RKO (cell line): ENCODE measurements at regions not wholly inside any gene's neighbourhood (a gene's known extent, or its start where the extent isn't known, plus 50 kb on each side); places are given as distances from the start of the nearest gene placed in this dataset.
A peak's percentile ranks its signal among the peaks of the same experiment; 100 is the strongest.

Experiments
- DNase-seq: peaks from one replicate; pipeline ENCODE4 v3.0.0-alpha.2; 2016; ENCODE audit warnings: low spot score

DNA sequence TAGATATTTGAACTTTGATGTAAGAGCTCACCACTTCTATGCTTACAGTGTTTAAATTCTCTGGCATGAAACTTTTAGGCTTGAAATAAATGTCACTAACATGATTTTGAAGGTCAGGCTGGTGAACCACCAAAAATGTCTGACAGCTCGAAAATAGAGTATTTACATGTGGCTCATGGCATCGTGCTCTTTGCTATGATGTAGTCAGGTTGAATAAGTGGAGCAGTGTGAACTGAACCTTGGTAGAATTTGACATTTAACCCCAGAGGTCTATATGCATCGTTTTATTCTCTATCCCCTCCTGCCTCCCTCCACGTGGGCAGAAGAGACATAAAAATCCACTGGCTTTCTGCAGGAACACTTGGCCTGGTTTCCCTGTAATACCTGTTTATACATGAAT, 369.7 kb upstream of the ATP2B1 start:
- DNase-seq, result no peak

DNA sequence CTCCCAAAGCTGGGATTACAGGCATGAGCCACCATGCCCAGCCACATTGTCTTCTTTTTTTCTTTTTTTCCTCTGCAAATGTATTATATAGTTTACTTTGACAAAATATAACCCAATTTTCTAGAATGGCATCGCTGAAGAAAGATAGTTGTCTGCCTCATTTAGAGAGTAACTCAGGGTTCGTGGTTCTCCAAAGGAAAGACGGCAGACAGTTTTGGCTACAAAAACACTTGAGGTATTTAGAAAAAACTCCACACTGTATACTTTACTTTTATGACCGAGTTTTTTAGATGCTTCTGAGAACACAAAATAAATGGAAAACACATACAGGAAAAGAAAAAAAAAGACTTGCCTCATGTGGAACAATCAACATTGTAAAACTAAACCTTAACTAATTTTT, 369.1 kb upstream of the ATP2B1 start:
- no peak for DNase-seq

DNA sequence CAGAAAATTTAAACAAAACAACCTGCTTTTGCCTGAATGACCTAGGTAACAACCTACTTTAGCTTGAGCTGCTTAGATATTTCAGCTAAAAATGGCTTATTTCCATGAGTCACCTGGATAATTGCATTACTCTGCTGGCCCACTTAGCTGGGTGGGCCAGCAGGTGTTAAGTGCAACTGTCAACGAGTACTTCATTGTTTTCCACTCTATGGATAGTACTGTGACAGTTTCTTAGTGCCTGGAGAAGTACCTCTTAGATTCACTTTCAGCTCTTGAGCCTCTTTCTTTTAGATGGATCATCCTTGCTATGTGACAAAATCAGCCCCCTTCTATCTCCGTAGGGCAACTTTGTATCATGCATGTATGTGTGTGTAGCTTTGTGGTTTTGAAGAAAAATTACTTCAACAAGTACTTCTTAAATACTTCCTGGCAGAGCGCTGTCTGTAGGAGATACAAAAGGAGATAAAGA, 368.2 kb upstream of the ATP2B1 start:
- DNase-seq, result no peak

DNA sequence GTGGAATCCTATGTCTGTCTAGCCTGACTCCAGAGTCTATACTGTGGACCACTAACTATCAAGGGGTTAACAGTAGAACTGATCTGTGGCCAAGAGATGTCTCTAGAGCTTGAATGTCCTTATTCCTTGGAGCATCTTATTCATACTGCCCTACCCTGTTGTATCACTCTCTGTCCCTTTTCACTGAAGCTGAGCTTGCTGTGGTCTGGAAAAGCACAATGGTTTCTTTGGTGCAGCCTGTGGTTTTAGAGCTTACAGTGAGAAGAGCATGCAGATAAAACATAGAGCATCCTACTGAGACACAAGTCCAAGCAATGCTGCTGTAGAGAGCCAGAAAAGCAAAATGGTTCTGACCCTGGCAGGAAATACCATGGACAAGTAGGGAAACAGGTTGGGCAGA, 367.0 kb upstream of the ATP2B1 start:
- no peak for DNase-seq

DNA sequence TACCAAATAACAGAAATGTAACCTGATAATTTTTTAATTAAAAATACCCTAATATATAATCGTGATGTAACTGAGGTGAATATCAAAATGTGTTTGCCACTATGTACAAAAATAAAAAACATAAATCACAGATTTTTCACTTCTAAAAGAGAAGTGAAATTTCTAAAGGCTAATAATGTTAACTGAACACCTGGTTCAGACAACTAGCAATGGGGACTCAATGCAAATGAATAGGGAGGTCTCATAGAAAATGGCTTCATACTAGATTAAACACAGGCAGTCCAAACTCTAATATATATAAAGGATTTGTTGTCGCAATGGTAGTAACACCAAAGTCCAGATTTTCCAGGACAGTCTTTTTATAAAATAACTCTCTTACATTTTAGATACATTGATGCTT, 365.4 kb upstream of the ATP2B1 start:
- no peak for DNase-seq

DNA sequence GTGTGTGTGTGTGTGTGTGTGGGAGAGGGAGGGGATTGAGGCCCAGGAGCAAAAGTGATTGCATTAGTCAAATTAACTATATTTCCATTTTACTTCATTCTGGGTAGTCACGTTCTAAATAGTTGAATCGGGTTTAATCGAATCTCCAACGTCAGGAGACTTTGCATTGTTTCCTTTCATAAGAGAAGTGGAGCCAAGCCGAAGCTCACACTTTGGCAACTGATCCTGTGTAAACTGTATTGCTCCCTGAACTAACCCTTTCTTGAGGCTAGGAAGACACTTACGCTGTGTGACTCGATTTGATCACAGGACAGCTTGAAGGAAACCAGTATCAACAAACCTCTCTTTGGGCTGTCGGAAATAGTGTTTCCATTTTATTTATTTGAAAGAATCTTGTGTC, 363.4 kb upstream of the ATP2B1 start:
- DNase-seq, result no peak

DNA sequence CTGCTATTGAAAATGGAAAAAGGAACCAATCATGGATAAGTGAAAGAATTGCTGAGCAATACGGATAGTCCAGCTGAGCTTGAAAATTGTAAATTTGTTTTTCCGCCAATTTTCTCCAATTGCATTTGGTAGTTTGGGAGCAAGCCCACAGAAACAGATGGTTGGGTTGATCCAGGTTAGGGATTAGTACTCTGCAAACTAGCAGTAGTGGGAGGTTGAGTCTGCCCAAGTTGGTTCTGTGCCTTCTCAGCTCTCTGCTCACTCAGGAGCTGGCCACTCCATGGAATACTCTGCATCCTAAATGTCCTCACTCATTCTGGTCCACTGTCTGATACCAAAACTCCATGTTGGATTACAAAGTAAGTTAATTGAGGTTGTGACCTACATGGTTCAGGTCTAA, 361.1 kb upstream of the ATP2B1 start:
- DNase-seq, result no peak

DNA sequence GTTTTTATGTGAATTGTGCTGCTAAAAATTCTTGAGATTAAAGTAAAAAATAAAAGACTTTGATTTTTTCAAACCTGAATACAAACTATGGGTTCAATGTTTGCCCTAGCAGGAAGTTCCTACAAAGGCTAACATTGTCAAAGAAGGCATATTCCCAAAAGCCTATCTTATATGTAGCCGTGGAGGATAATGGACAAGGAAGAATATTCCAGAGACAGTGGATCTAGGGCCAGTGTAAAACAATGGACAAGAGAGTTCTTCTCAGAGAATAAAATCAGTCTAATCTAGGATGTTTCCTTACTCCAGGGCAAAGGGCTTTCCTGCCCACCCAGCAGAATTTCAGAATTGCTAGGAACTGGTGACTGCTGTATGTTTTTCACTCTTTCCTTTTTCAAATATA, 359.2 kb upstream of the ATP2B1 start:
- DNase-seq, result no peak

DNA sequence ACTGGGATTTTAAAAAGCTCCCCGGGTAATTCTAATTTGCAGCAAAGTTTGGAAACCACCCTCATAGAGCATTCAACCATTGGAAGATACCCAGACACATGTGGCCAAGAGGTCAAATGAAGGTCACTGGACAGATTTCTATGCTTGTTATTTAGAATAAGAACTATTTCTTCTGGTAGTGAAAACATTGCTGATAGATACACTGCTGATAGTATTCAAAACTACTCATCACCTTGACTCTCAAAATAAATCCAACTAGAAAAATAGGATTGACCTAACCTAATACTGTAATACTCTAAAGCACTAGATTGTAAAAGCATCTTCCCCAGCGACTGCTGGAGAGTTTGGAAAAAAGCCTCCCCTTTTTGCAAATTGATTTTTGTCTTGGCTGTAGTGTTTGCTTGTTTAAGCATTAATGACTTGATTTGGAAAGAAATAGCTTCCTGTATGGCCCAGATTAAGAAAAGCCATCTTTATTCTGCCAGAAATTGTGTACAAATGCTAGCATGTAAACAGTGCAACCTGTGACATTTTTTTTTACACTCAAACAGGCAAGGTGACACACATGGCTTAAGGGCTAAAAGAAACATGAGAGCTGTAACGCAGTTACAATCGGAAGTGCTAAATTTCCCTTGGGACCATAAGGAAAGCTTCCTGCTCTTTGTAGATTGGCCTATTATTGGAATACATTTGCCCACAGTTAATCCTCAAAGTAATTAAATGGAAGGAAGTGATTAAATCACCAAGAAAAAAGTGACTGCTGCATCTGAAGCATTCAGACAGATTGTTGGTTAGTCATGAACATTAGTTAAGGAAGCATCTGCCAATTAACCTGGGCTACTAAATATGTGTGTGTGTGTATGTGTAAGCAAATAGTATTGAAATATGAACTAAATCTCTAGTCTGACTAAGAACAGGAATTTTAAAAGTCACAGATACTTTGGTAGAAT, 356.5 kb upstream of the ATP2B1 start:
- no peak for DNase-seq

DNA sequence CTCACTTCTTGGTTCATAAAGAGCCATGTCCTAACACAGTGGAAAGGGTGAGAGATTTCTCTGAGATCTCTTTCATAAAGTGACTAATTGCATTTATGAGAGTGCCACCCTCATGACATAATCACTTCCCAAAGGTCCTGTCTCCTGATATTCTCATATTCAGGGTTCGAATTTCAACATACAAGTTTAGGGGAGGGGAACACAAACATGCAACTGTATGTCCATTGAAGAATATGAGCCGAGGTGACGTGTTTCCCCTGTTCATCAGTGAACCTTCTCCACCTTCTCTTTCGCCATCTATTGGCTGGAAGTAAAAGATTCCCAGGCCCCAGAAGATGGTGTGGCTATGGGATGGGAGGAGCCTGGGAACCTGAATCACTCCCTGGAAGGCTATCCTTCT, 354.2 kb upstream of the ATP2B1 start:
- peak; percentile 5 for DNase-seq

DNA sequence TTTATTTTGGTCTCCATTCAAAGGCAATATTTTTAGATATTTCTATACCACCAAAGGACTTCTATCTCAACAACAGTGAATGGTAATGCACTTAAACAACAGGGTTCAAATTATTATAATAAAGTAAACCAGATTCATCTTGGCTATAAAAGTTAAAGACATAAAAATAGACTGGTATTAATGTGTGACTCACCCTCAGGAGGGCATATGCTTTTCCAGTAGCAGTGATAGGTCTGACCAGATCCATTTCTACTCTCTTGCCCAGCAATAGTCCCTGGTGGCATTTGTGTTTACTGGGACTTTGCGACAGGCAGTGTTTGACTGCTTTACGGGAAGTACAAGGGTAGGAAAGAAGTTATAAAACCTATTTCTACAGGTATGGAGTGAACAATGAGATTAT, 353.2 kb upstream of the ATP2B1 start:
- DNase-seq, result no peak

DNA sequence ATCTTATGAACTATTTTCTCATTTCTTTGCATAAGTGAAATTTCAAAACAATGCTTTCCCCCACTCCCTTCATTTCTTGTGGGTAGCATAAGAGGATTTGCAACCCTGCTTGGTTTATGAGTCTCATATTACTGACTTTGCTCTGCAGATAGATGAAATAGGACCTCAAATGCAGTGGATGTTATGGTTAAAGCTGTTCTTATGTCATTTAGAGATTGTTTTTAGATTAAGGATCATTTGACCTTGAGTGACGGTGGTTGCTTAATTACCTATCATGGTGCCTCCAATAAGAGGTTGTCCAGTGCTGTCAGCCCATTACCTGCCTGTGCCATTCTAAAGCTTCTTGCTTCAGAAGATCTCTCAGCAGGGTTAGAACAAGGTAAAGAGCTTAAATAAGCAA, 351.4 kb upstream of the ATP2B1 start:
- DNase-seq, result no peak

DNA sequence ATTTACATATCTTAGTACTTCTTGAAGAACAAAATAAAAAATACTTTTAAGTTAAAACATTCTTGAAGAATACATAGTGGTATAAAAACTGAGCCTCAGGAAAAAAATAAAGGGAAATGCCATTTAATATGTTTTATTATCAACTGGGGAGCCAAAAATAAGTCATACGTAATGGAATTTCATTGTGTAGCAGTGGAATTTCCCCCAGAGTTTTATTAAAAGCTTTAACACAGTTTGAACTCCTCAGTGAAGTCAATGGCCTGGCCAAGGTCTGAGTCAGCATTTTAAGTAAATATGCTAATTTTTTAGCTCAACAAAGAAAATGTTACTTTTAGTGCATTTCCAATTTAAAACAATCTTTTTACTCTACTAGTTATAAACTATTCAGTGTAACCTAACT, 350.1 kb upstream of the ATP2B1 start:
- no peak for DNase-seq

DNA sequence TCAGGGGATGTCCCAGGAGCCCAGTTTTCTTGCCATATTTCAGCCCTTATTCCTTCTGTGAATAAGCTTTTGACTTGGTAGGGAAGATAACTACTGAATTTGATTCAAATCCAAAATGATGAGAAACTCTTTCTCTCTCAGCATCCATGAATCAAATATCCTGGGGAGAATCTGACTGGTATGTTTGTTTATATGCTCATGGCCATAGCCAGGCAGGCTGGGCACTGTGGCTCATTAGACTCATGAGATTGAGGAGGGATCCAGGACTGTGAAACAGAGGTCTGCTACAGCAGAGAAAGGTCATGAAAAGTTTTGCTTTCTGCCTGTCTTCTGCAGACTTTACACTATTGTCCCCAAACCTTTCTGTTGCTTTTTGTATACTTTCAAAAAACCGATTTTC, 346.4 kb upstream of the ATP2B1 start:
- no peak for DNase-seq

DNA sequence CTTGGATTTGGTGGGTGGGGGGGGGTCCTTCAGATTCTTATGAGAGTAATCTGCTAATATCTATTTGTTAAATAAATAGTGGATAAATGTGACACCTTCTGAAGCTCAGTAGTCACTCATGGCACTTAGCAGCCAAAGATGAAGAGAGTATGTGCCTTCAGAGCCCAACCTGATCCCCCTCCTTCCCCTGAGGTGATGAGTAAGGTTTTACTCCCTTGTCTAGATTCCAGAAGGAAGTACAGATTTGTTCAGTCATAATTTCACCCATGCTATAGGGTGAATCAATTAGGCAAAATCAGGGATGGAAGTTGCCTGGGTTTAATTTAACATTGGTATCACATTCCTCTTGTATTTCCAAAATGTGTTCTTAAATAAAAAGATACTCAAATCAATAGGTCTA, 340.3 kb upstream of the ATP2B1 start:
- DNase-seq, result no peak

DNA sequence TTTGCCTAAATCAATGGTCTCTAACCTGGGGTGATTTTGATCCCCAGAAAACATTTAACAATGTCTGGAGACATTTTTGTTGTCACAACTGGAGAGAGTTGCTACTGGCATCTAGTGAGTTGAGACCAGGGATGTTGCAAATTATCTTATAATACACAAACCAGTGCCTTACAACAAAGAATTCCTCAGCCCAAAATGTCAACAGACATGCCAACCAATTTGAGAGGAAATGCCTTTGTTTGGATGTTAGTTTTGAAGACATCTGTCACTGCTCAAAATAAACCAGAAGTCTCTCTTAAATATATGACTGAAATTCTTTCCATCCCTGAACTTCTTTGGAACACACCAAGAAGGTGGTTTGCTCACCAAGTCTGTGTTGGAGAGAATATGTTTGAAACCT, 336.9 kb upstream of the ATP2B1 start:
- no peak for DNase-seq

DNA sequence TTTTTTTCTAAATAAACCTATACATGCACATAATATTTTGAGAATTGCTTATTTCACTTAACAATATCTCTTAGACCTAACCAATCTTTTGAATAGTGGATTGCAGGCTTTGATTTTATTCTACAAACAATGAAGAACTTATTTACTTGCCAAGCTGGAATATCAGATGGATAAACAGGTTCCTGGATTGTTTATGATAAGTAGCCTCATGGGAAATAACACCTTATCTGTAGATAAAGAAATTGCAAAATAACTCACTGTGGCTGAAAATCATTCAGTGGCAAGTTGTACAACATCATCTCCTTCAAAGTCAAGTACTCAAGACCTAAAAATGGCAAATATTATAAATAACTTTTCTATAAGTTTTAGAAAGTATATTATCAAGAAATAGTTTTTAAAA, 335.4 kb upstream of the ATP2B1 start:
- no peak for DNase-seq

DNA sequence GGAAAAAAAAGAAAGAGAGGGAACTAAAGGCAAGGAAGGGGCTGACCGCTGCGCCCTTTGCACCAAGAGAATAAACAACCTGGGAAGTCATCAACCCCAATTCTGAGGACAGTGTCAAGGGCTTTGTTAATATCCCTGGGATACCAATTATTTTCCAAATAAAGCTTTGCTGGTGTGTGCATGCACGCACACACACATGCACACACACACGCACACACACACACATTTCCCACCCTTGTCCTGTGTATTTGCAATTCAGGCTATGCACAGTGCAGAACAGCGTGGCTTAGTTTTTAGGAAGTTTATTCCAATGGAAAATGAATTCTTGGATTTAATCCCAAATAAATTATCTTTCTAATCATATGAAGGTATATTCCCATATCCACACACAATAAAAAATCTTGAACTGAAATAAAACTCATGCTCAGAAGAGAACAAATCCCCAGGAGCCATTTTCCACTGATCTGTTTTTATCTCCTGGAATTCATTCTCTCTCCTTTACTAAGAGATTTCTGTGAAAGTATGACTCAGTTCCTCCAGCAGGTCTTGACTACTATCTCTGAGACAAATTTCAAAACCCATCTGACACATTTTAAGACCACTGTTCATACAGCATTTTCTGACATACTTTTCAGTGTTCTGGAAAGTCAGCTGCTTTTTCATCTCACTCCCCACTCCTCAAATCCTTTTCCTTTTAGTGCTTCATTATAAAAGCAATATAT, 334.4 kb upstream of the ATP2B1 start:
- DNase-seq, result peak; percentile 9

DNA sequence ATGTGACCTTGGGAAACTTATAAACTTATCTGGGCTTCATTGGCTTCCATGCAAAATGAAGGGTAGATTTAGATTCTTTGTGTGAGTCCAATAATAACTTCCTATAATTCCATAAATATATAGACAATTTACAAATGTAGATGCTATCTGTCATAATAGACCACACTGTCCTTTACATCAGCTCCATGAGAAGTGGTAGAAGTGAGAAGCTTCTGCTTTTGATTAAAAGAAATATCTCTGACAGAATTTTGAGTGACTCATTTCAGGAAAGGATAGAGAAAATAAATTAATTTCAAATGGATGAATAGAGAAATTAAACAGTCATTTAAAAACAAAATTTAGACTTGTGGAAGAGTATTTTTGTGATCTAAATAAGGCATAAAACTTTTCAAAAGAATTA, 329.7 kb upstream of the ATP2B1 start:
- no peak for DNase-seq

DNA sequence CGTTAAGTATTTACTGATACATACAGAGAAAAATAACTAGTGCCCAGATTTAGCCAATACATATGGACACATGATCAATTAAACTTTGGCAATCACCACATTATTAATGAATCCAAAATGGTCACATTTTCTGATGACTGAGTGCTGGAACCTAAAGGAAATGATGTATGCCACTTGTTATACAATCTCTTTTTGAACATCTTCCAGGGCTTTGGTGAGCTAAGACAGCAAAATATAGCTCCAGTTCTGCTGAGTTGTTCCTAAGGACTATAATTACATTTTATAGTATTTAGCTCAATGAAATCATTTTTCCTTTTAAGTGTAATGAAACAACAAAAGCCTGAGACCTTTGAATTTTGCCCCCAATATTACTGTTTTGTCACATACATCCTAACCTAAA, 329.1 kb upstream of the ATP2B1 start:
- DNase-seq, result no peak

DNA sequence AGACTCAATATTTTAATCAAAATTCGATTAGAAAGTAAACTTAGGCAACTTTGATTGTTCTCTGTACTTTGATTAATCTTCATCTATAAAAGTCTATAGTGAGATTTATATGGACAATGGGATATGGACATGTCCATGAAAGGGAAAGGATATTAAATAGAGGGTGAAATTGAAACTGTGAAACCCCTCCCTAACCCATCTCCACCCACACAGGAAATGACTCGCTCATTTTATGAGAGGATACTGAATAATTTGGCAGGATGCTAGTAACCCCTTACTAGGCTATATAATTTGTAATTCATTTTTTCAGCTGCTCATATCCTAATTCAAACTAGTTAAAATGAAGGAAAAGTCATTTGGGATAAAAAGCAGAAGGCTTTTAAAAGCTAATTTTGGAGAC, 328.0 kb upstream of the ATP2B1 start:
- peak; percentile 66 for DNase-seq

DNA sequence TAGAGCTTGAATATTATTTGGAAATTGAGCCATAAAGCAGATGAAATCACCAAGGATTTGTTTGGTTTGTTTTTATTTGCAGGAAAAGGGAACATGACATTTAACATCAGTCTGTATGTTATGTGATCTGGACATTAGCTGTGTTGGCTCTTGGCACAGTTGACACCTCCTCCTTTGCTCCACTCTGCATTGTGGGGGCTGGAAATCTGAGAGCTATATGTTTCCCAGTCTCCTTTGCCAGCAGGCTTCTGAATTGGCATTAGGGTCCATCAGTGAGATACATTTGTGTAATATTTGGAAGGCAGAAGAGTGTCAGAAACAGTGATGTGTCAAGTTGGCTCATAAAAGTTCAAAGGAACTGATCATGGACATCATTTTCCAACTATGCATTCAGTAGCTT, 322.1 kb upstream of the ATP2B1 start:
- no peak for DNase-seq

DNA sequence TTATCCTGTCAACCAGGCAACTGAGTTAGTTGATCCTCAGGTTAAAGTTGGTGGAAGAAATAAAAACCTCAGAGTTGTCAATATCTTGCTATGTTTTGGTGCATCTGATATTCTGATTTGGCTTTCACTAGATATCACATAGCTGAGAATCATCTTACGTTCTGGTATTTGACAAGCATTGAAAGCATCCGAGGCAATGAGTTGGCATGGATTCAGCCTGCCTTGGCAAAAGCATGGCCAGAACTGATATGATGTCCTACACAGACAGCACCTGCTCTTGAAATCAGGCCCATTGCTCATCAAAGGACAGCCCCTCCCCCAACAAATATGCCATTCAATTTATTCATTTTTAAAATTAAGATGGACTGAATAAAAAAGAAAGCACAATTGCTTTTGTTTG, 320.7 kb upstream of the ATP2B1 start:
- no peak for DNase-seq
